ENCODE measurements at regions not wholly inside any gene's neighbourhood (a gene's known extent, or its start where the extent isn't known, plus 50 kb on each side); places are given as distances from the start of the nearest gene placed in this dataset.

DNA sequence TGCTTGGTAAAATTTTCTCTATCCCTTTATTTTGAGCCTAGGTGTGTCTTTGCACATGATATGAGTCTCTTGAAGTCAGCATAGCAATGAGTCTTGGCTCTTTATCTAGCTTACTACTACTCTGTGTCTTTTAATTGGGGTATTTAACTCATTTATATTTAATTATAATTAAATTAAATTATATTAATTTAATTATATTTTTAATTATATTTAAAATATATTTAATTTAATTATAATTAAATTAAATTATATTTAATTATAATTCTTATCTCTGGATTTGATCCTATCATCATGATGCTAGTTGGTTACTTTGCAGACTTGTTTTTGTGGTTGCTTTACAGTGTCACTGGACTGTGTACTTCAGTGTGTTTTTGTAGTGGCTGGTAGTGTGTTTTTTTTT is 201.2 kb upstream of the ITM2A start:
- TF ChIP-seq, protein P1, sequence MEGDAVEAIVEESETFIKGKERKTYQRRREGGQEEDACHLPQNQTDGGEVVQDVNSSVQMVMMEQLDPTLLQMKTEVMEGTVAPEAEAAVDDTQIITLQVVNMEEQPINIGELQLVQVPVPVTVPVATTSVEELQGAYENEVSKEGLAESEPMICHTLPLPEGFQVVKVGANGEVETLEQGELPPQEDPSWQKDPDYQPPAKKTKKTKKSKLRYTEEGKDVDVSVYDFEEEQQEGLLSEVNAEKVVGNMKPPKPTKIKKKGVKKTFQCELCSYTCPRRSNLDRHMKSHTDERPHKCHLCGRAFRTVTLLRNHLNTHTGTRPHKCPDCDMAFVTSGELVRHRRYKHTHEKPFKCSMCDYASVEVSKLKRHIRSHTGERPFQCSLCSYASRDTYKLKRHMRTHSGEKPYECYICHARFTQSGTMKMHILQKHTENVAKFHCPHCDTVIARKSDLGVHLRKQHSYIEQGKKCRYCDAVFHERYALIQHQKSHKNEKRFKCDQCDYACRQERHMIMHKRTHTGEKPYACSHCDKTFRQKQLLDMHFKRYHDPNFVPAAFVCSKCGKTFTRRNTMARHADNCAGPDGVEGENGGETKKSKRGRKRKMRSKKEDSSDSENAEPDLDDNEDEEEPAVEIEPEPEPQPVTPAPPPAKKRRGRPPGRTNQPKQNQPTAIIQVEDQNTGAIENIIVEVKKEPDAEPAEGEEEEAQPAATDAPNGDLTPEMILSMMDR (IDR thresholded peaks at IDR 0.05; ENCODE audit: control insufficient read depth, insufficient read depth, low read depth, low read length, missing control alignments), result no peak
- no peak for DNase-seq (ENCODE audit: low read depth)
- H3K4me3 ChIP-seq (ENCODE audit: control insufficient read depth, low read depth, low read length), result no peak overlapping the region

DNA sequence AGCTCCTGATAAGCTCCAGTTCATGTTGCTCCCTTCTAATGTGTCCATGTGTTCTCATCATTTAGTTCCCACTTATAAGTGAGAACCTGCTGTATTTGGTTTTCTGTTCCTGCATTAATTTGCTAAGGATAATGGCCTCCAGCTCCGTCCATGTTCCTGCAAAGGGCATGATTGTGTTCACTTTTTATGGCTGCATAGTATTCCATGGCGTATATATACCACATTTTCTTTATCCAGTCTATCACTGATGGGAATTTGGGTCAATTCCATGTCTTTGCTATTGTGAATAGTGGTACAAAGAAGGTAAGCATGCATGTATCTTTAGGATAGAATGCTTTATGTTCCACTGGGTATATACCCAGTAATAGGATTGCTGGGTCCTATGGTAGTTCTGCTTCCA is 197.2 kb upstream of the ITM2A start:
- TF ChIP-seq, protein P1 (IDR thresholded peaks at IDR 0.05; ENCODE audit: control insufficient read depth, insufficient read depth, low read depth, low read length, missing control alignments), result no peak
- H3K4me3 ChIP-seq (ENCODE audit: control insufficient read depth, low read depth, low read length), result no peak overlapping the region
- DNase-seq (ENCODE audit: low read depth), result no peak

DNA sequence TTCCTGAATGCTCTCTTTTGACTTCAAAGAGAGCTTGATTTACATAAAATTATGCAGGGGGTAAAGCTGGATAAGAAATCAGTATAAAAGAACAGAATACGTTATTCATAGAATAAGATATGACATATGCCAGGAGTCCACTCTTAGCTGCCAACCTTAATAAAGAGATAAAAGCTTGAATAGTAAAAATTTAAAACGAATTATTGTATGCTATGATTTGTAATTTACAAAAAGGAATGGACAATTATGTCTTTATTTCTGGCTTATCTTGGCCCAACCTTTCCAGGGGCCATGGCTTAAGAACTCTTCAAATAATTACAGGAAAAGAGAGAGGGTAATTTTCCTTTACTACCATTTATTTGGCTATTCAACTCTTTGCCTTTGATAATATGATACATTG is 192.2 kb upstream of the ITM2A start:
- no peak for DNase-seq (ENCODE audit: low read depth)
- TF ChIP-seq, protein P1 (IDR thresholded peaks at IDR 0.05; ENCODE audit: control insufficient read depth, insufficient read depth, low read depth, low read length, missing control alignments), result no peak
- H3K4me3 ChIP-seq (ENCODE audit: control insufficient read depth, low read depth, low read length), result no peak overlapping the region

DNA sequence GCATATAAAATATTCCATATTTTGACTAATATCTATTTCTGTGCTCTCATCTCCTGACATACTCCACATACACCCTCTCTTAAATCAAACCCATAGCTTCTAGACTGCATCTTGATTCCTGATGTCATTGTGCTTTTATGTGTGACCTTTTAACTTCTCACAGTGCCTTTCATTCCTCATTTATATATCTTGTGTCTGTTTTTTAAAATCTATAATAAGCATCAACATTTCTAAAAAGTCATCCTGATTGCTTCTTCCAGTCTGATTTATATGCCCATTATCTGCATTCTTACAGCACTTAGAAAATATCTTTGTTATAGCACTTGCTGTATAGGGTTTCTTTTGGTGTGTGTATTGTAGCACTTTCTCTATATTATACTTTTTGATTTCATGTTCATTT is 190.1 kb upstream of the ITM2A start:
- H3K4me3 ChIP-seq (ENCODE audit: control insufficient read depth, low read depth, low read length), result no peak overlapping the region
- DNase-seq (ENCODE audit: low read depth), result no peak
- TF ChIP-seq, protein P1 (IDR thresholded peaks at IDR 0.05; ENCODE audit: control insufficient read depth, insufficient read depth, low read depth, low read length, missing control alignments), result no peak

DNA sequence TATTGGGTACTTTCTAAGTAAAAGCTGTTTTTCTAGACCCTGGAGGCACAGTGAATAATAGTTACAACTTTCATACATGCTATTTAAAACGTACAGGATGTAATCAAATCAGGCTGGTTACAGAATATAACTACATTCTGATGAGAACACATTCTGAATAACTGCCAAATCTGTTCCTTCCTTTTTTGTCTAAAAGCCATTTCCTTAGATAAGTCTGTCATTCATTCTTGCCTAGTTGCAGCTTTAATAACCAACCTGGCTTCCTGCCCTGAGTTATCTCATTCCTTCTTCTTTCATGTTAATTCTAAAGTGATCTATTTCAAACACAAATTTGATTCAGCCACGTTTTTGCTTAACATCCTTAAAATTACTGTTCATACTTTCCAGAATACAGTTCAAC is 189.7 kb upstream of the ITM2A start:
- no peak overlapping the region for H3K4me3 ChIP-seq (ENCODE audit: control insufficient read depth, low read depth, low read length)
- DNase-seq (ENCODE audit: low read depth), result no peak
- TF ChIP-seq, protein P1 (IDR thresholded peaks at IDR 0.05; ENCODE audit: control insufficient read depth, insufficient read depth, low read depth, low read length, missing control alignments), result no peak

DNA sequence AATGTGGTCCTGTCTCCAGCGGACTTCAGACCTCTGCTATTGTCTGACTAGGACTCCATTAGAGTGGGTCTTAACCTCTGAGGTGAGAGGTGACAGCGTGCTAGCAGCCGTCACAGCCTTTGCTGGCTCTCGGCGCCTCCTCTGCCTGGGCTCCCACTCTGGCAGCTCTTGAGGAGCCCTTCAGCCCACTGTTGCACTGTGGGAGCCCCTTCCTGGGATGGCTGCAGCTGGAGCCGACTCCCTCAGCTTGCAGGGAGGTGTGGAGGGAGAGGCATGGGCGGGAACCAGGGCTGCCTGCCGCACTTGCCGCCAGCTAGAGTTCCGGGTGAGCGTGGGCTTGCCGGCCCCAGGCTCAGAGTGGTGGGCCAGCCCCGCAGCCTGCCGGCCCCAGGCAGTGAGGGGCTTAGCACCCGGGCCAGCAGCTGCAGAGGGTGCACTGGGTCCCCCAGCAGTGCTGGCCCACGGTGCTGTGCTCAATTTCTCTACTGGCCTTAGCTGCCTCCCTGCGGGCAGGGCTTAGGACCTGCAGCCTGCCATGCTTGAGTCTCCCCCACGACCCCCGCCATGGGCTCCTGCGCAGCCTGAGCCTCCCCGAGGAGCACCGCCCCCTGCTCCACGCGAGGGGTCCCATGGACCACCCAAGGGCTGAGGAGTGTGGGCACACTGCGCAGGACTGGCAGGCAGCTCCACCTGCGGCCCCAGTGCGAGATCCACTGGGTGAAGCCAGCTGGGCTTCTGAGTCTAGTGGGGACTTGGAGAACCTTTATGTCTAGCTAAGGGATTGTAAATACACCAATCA is 163.4 kb upstream of the ITM2A start:
- TF ChIP-seq, protein P1 (IDR thresholded peaks at IDR 0.05; ENCODE audit: control insufficient read depth, insufficient read depth, low read depth, low read length, missing control alignments), result no peak
- H3K4me3 ChIP-seq (ENCODE audit: control insufficient read depth, low read depth, low read length), result no peak overlapping the region
- no peak for DNase-seq (ENCODE audit: low read depth)
